Kasumi-1 (cell line): ENCODE measurements at regions not wholly inside any gene's neighbourhood (a gene's known extent, or its start where the extent isn't known, plus 50 kb on each side); places are given as distances from the start of the nearest gene placed in this dataset.

ENCODE experiments used
- DNase-seq, 2 experiments: peaks; one replicate each; lab custom pipeline; 2025; lab: John Stamatoyannopoulos, UW

- DNase-seq, result no peak
Measured at GRCh38 chr17:78305801-78306200, 54.1 kb downstream of the SOCS3 start.

- DNase-seq, result no peak
Measured at GRCh38 chr17:78304549-78305037, 55.3 kb downstream of the SOCS3 start.

DNA sequence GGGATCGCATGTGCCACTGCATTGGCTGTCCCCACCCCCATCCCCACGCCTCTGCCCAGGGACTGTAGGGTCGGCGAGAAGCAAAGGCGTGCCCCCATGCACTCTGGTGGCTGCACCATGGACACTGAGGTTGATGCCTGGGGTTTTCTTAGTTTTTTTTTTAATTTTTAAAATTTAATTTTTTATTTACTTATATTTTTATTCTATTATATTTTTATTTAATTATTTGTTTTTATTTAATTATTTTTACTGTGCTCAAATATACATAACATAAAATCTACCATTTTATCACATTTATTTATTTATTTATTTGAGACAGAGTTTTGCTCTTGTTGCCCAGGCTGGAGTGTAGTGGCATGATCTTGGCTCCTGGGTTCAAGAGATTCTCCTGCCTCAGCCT lies 57.4 kb downstream of the SOCS3 start:
- no peak for DNase-seq

DNA sequence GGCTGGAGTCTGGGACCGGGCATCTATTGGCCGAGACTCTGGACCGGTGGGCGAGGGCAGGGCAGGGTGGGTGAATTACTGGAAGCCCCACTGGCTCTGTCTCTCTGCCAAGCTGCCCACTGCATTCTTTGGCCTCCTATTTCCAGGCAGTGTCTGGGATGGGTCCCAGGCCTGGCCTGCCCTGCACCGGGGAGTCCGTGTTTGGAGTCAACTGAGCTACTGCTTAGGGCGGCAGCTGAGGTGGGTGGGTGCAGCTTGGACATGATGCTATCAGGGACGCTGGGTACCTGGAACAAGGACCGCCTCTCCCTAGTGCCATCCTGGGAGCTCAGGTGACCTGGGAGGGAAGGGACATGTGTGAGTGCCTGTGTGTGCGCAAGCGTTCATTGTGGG lies 58.1 kb downstream of the SOCS3 start:
- no peak for DNase-seq

GRCh38 chr17:78300962-78301820 lies 58.7 kb downstream of the SOCS3 start:
- DNase-seq, result no peak

DNA sequence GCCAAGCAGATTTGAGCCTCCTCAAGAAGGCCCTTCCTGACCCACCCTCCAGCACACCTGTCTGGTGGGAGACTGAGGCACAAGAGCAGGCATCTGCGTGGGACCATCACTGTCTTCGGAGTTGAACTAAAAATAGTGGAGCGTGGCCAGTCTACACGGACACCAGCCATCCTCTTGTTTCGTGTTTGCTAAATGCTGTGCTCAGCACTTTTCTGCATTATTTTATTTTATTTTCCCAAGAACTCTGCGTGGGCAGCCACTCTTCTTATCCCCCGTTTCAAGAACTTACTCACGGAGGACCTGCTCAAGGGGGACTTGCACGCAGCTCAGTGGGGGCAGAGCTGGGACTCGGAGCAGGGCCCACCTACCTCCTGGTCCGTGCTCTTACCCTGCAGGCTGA lies 60.8 kb downstream of the SOCS3 start:
- DNase-seq, result no peak

DNA sequence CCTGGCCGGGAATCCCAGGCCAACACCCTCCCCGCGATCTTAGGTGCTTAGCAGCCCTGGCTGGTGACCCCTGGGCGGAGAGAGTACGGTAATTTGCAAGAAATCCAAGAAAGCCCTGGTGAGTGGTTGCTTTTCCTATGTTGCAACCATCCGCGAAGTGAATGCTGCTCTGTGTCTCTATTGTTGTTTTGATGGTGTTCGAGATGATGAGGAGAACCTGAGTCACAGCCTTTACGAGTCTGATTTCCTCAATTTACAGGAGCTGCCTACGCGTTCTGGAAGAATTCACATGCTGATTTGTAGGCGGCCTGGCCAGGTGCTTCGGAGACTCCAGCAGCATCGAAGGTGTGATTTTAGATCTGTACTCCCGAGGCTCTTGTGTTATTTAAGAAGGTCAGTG lies 63.3 kb downstream of the TMEM235 start:
- no peak for DNase-seq

GRCh38 chr17:78294356-78294755 lies 62.9 kb downstream of the TMEM235 start:
- DNase-seq, result no peak

DNA sequence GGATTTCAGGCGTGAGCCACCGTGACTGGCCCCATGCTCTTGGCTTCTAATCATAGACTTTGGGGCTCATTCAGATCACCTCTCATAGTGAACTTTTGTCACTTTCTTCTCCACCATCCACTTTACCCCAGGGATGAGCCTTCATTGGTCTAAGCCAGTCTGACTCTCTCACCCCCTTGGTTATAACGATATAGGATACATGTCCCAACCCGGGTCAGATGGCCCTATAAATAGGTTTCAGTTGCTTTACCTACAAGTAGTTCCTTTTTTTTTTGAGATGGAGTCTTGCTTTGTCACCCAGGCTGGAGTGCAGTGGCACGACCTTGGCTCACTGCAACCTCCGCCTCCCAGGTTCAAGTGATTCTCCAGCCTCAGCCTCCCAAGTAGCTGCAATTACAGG lies 61.7 kb downstream of the TMEM235 start:
- DNase-seq, result peak; percentile 29 to 36

- DNase-seq, result no peak
Measured at GRCh38 chr17:78291944-78292910, 60.8 kb downstream of the TMEM235 start.

DNA sequence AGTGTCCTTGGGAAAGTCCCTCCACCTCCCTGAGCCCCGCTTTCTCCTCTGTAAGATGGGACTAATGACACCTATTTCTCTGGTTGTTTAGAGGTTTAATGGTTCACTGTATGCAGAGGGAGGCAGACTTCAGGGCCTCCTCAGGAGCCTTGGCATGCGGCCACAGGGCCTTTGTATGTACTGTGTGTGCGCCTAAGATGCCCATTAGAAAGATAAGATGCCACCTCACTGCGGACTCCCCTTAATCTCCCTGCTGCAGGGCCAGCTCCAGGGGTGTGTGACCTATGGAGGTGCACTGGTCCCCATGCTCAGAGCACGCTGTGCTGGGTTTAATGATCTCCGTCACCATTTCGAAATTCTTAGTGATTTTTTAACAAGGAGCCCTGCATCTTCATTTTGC lies 59.3 kb downstream of the TMEM235 start:
- no peak for DNase-seq
